ENCODE measurements at regions not wholly inside any gene's neighbourhood (a gene's known extent, or its start where the extent isn't known, plus 50 kb on each side); places are given as distances from the start of the nearest gene placed in this dataset.

DNA sequence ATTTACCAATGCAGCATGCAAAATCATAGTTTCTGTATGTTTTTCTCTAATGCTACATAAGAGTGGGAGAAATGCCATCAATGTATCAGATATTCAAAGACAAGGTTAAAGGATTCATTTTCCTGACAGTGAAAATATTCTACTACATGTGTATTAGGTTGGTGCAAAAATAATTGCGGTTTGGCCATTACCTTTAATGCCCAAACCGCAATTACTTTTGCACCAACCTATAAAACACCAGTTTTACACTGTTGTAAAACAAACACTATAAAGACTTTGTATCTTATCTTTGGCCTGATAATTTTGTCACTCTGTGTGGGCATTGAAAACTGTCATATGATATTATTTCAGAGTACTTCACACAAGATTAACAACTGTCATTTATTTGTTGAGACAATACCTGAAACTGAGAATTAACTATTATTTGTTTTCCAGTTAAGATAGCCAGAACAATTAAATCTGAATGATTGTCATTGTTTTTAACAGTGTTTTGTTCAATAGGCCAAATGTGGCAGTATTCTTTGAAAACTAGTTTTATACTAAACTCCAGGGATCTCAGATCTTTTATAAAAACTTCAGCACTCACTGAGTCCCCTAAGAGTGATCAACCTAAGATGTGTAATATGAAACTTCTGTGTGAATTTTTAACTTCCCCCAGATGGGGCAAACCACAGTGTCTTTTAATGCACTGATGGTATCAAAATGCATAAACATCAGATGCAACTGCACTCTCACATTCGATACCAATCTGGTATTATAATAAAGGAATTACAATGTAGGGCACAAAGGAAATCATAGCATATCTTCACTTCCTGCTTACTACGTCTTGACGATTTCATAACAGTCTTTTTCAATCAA is 53.8 kb upstream of the FBN2 start:
- DNase-seq, result no peak

DNA sequence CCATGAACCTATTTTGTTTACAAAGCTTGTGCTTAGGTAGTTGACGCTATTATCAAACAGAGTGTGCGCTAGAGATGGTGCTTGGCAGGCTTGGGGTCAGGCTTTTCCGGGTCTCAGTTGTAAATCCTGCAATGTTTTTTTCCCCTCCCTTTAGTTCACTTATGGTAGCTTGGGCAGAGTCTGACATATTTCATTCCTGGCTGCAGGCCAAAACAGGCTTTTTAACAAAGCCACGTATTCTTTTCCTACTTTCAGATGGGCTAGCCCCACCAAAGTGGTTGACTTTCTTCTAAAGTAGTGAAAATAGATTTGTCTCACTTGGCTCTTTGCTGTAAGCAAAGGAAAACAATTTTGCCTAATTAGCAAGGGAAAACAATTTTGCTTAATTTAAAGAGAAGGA is 58.0 kb upstream of the FBN2 start:
- no peak for DNase-seq

DNA sequence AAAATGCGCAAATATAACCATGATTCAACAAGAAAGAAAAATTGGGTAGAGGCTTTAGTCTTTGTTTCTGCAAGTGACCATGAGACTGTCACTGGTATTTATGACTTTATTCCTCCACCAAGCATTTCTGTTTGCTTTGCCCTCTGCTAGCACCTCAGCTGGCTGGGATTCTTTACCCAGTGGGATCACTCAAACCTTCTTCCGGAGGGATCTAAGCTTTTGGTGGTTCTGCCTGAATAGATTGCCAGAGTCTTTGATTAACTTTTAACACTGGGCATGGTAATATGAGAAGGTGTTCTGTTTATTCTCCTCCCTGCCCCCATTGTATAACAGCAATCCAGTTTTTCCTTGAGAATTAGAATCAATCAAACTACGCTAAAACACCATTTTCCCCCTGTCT is 59.1 kb upstream of the FBN2 start:
- DNase-seq, result no peak

DNA sequence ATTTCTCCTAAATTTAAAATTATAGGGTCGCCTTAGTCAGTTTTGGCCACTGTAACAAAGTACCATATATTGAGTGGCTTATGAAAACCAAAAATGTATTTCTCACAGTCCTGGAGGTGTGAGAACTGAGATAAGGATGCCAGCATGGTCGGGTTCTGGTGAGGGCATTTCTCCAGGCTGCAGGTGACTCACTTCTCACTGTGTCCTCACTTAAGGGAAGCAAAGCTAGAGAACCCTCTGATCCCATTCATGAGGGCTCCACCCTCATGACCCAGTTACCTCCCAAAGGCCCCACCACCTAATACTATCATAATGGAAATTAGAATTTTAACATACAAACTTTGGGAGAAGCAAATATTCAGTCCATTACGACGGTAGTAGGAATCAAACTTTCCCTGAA is 75.1 kb upstream of the FBN2 start:
- DNase-seq, result no peak

DNA sequence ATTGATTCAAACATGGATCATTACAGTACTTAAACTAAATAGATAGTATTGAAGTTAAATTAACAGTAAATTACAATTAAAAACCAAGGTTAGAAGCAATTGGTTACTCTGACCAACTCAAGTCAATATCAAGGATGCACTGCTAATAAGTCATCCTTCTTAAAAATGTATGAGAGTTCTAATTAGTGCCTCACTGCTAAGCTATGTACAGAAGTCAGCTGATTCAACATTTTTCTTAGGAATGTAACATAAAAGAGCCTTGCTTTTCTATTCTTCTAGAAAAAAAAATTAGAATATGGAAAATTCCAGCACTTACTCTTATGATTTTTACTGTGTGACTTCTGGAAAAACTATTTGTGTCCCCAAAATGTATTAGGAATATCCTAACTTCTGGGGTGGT is 75.7 kb upstream of the FBN2 start:
- no peak for DNase-seq

DNA sequence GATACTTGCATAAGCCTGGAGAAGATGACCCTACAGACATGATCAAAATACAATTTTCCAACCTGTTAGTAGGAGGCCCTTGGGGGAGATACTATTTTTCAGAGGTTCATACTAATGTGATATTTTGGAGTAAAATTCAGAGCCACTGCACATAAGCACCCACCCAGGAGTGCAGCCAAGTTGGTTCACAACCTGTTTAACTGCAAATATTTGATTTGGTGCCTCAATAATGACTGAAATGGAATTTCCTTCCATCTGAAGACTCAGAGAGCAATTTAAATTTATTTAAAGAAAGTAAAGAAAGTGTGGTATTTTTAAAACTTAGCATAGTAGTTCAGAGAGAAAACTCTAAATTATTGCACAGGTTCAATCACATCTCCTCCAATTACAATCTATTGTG is 77.5 kb upstream of the FBN2 start:
- no peak for DNase-seq

DNA sequence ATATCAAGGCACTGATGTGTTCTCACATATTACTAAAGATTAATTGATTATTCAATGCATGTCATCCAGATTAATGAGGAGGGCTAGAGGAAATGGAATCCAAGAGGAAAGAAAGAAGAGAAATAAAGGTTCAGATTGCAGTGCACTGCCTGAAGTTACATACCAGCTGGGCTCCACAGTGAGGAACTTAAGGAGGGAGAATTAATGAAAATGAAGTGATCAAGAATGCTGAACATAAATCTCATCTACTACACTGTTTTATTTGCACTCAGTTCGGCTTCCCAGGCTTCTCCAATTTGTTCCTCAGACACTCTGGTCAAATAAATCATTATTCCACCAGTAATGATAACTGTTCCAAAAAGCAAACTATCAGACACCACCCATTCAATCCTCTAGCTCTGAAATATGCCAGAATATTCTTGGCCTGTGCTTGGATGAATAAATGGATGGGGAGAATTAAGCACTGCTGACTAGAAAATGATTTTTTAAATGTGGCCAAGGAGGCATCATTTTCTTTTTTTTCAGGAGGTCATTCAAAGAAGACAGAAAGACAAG is 88.6 kb upstream of the FBN2 start:
- DNase-seq, result no peak

DNA sequence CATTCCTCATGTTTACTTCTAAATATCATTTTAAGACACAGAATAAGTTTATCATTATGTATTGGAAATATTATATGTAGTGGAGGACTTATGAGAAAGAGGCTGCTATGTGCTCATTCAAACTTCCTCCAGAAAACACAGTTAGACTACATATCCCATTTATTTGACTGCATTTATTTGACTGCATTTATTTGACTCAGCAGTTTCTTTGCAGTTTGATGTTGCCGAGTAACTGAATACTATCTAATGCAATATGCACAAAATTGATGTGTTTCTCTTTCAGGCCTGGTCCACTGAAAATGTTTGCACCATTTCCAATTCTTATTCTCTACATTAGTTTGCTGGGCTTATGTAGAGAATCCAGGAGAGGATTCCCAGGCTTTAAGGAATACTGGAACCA is 89.9 kb upstream of the FBN2 start:
- no peak for DNase-seq

DNA sequence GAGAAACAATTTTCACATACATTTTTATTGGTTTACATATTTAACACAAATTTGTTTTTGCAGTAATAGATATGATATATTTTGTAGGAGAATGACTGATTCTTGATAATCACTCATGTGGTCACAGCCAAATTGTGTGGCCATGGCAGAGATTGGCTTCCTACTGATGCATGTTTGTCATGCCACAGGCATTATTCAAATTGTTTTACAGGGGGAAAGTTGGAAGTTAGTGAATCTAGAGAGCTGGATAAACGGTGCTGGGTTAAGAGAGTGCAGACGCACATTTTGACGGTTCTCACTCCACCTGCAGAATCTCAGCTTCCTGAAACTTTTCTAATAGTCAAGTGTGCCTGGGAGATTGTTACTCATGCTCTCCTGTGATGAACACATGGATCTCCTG is 91.1 kb upstream of the FBN2 start:
- no peak for DNase-seq

DNA sequence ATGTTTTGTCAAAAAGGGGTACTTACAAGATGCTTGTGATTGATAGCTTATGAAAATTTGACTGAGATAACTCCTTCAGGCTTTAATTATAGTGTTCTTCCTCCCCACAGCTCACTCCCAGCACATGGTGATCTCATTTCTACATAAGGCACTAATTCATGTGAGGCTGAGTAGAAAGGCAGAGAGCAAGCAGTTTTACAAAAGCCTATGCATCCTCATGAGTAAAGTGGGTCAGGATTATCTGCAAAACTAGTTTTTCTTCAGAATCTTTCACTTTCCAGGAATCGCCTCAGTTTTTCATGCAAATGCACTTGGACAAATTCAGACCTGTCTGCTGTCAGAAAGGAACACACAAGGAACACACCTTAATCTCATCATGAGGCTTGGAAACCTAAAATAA is 92.1 kb upstream of the FBN2 start:
- DNase-seq, result no peak

DNA sequence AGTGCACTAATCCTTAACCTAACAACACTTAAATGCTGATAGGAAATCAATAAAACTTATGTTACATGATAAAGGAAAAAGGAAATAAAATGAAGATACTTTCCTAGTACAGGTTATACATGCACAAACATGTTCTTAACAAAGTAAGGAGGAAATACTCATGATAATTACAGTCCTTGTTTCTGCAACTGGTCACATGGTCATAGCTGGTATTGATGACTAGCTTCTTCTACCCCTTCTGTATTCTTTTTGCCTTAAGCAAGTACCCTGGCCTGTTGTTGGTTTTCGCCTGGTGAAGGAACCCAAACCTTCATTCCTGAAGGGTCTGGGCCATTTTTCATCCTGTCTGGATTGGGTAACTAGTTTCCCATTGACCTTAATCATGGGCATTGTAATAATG is 93.7 kb upstream of the FBN2 start:
- DNase-seq, result no peak

DNA sequence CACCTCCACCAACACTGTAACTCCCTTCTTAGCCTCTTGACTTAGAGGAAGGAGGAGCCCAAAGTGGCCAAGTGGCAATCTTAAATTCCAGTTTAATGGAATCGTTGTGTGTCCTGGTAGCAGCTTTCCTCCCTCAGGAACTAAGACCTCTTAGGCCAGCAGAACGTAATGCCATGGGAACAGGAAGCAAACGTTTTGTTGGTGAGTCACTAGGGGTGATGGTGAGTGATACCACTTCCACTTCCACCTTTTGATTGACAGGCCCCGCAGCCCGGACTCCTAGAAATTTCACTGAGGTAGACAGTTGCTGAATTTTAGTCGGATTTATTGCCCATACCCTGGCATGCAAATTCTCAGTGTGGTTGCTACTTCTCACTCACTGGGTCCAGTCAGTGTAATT is 94.2 kb upstream of the FBN2 start:
- no peak for DNase-seq

DNA sequence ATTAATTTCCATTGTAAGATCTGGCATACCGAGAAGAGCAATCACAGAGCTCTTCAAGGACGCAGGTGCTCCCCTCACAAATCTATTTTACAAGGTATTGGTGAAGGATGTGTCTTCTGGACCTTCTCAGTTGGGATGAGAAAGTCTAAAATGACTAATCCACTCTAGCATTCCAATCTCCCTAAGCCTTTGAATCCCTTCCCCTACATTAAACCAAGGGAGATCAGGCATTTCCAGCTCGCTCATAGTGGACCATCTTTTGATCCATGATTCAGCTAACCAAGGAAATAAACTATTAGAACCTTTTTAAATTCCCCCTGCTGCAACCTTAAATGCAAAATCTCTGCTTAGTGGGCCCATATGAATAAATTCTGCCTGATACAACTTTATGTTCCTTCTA is 95.9 kb upstream of the FBN2 start:
- no peak for DNase-seq

DNA sequence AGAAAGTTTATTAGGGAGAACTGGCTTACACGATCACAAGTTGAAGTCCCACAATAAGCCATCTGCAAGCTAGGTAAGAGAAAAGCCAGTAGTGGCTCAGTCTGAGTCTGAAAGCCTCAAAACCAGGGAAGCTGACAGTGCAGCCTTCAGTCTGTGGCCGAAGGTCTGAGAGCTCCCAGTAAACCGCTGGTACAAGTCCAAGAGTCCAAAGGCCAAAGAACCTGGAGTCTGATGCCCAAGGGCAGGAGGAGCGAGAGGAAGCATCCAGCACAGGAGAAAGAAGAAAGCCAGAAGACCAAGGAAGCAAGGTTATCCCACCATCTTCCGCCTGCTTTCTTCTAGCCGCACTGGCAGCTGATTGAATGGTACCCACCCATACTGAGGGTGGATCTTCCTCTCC is 97.3 kb upstream of the FBN2 start:
- DNase-seq, result no peak

DNA sequence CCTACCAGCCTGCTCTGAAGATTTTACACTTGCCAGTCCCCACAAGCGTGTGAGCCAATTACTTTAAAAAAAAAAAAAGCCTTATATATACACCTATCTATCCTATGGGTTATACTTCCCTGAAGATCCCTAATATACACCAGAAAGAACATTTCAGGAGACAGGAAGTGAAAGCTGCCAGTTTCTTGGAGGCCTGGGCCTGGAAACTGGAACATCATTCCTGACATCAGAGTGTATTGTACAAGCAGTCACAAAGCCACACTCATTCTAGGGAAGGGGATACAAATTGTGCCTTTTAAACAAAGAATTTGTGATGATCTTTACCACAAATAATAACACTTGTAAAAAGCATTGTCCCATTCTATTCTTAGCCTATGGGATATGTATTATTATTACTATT is 98.3 kb upstream of the FBN2 start:
- no peak for DNase-seq

DNA sequence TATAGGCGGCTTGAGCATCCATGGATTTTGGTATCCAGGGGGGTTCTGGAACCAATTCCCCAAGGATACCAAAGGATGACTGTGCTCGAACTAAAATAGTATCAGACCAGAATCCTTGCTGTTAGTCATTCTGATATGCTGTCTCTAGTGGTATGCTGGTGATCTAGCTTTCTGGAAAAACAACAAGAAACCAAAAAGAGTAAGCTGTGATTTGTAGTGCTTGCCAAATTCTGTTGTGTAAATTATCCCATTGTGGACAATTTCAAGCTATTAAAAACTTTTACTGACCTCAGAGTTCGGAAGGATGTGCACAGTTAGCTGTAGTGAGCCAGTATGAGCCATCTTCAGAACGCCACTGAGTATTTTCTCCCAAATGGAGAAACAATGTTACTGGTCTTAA is 99.0 kb upstream of the FBN2 start:
- DNase-seq, result no peak

DNA sequence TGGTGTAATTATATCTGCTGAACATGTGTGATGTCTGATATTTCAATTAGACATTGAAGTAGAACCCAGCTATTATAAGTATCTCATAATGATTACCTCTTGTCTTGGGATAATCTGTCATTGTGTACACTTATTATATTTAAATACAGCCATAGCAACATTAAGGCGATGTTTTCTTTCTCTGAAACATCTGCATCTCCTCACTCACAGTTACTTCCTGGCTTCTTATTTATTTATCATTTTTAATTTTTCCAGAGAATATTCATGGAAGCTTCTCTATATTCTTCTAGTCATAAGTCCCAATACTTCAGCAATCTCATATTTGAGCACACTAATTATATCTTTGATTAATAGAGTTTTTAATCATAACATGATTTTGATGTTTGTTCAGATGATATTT is 103.8 kb upstream of the FBN2 start:
- no peak for DNase-seq

DNA sequence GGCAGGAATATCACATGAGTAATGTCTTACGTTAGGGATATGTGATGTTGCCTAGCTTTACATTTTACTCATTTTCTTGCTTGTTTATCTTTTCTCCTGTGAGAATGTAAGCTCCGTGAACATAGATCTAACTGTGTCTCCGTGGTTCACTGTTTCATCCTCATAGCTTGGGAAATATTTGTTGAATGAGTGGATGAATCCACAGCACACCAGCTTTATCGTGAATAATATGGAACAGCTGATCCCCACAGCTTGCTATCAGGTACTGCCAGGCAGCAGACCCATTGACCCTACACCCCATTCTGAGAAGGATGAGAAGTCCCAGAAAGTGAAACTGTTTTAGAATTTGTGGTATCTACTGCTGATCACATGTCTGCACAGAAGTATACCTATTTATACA is 106.8 kb upstream of the FBN2 start:
- DNase-seq, result no peak

DNA sequence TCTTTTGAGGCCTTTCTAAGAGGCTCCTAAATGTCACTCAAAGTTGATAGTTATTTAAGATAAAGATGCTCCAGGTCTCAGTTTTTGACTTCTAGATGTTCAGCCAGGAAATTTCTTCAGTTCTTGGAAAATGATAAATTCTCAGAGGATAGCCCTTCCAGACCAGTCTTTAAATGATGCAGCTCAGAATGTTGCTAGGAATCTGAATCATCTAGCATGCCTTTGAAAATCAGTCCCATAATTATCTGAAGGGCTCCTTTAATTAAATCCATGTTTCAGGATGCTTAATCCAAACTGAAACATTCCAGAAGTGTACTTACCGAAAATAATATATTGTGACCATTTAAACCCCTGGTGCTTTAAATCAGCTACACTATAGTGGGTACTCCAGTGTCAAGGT is 107.5 kb upstream of the FBN2 start:
- no peak for DNase-seq

DNA sequence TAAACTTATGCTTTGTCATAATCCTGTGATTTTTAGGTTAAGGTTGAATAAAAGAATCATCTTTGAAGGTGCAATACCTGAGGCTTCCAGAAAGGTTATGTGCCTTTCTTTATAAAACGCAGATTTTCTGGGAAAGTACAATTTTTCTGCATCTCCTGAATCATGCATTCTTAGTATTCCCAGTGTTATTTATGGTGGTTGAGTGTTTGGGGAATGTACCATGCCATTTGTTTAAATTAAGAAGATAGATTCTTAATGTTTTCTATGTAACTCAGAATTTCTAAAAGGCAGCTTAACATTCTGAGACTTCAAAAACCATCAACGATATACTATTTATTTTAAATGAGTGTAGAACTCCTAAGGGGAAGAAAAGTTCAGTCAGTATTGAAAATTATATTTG is 108.1 kb upstream of the FBN2 start:
- no peak for DNase-seq

DNA sequence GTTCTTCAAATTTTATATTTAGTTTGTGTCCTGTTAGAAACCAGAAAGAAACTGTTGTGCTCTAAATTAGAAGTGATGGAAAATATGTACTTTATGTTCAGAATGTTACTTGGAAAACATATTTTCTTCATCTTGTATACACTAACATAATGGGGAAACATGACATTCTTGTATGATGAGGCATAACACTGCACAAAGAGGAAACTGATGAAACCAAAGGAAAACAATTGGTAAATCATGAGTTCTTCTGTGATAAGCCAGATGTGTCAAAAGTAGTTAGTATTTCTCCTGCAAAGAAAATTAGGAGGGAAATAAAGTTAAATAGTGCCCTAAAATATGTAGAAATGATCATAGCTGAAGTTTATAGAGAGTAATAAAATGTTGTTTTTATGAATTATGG is 111.1 kb upstream of the FBN2 start:
- no peak for DNase-seq

DNA sequence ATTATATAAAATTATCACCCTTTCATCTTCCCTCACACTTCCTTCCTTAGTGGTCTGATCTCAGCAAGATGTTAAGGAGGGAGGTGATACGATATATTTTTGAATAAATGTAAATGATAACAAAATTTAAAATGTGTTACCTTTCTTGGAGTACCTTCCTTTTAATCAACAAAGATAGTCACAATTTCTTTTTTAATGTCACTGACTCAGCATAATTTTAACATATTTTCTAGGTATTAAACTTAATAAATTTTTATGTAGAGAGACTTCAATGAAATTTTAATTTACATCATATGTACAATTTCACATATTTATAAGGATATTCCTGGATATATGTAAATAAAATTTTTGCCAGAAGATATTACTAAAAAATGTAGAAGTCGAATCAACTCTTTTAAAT is 125.0 kb upstream of the FBN2 start:
- DNase-seq, result no peak

DNA sequence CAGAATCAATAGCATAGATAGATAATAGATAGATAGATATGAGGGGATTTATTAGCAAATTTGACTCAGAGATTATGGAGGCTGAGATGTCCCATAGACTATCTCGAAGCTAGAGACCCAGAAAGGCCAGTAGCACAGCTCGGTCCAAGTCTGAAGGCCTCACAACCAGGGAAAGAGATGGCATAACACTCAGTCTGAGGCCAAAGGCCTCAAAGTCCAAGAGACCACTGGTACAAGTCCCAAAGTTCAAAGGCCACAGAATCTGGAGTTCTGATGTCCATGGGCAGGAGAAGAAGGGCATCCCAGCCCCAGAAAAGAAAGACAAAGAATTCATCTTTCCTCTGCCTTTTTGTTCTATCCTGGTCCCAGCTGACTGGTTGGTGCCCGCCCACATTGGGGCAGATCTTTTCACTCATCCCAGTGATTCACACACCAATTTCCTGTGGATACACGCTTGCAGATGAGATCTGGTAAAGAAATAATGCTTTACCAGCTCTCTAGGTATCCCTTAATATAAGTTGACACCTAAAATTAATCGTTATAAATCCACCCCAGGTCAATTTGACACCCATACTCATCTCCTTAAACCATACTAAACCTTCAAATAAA is 127.8 kb upstream of the FBN2 start:
- no peak for DNase-seq

DNA sequence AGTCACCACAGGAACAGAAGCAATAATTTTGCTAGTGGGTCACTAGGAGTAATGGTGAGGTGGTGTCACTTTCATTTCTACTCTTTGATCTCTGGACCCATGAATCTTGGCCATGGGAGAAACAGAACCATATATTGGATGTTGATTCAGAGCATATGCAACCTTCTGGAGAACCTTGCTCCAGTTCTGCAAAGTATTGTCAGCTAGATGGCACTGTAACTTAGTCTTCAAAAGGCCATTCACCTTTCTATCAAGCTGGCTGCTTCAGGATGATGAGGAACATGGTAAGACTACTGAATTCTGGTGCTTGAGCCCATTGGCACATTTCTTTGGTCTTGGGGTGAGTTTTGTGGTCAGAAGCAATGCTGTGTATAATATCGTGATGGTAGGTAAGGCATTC is 129.1 kb upstream of the FBN2 start:
- no peak for DNase-seq

DNA sequence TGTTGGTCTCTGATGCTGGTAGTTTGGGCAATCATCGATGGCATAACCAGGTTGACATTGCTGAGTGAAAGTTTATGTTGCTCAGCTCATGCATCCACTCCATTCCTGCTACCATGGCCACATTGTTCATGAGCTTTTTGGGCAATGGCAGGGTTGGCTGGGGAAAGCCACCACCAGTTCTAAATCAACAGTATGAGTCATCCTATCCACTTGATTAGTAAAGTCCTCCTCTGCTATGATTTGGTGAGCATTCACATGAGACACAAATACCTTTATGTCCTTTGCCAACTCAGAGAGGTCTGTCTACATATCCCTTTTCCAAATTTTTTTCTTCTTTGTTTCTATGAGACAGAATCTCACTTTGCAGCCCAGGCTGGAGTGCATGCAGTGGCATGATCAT is 129.7 kb upstream of the FBN2 start:
- DNase-seq, result no peak

Measured in NCI-H1694 treated with DMSO at 0.1 percent for 48 hours (cell line).